ENCODE measurements at regions not wholly inside any gene's neighbourhood (a gene's known extent, or its start where the extent isn't known, plus 50 kb on each side); places are given as distances from the start of the nearest gene placed in this dataset.
"Not testable (repeated sequence)": the region's sequence is repeated elsewhere in the genome, so short reads cannot be mapped to it uniquely, and the experiment has no call there.

GRCh38 chr6:76633259-76633658, 560.8 kb upstream of the IMPG1 start:
- no peak for DNase-seq

- no peak for DNase-seq
Measured at GRCh38 chr6:76631622-76632021, 559.2 kb upstream of the IMPG1 start.

- no peak for DNase-seq
Measured at GRCh38 chr6:76615395-76615794, 542.9 kb upstream of the IMPG1 start.

GRCh38 chr6:76612954-76613353, 540.5 kb upstream of the IMPG1 start:
- DNase-seq: peak; percentile 51

- no peak for DNase-seq
Measured at GRCh38 chr6:76609160-76609559, 536.7 kb upstream of the IMPG1 start.

- DNase-seq: no peak
Measured at GRCh38 chr6:76594109-76594508, 521.6 kb upstream of the IMPG1 start.

GRCh38 chr6:76593668-76594067, 521.2 kb upstream of the IMPG1 start:
- no peak for DNase-seq

- no peak for DNase-seq
Measured at GRCh38 chr6:76592566-76592965, 520.1 kb upstream of the IMPG1 start.

GRCh38 chr6:76587271-76587670, 514.8 kb upstream of the IMPG1 start:
- no peak for DNase-seq

GRCh38 chr6:76584121-76584520, 511.7 kb upstream of the IMPG1 start:
- DNase-seq: no peak

GRCh38 chr6:76578746-76579145, 506.3 kb upstream of the IMPG1 start:
- no peak for DNase-seq

- no peak for DNase-seq
Measured at GRCh38 chr6:76574746-76575145, 502.3 kb upstream of the IMPG1 start.

- DNase-seq: no peak
Measured at GRCh38 chr6:76565932-76566331, 493.5 kb upstream of the IMPG1 start.

- not testable (repeated sequence) for DNase-seq
Measured at GRCh38 chr6:76562371-76562770, 489.9 kb upstream of the IMPG1 start.

GRCh38 chr6:76560851-76561755, 488.6 kb upstream of the IMPG1 start:
- not testable (repeated sequence) for DNase-seq

GRCh38 chr6:76553256-76553655, 480.8 kb upstream of the IMPG1 start:
- DNase-seq: no peak

GRCh38 chr6:76552268-76552667, 479.8 kb upstream of the IMPG1 start:
- DNase-seq: no peak

GRCh38 chr6:76533661-76534060, 461.2 kb upstream of the IMPG1 start:
- DNase-seq: no peak

- DNase-seq: no peak
Measured at GRCh38 chr6:76532647-76533046, 460.2 kb upstream of the IMPG1 start.

- DNase-seq: no peak
Measured at GRCh38 chr6:76518443-76518842, 446.0 kb upstream of the IMPG1 start.

- DNase-seq: no peak
Measured at GRCh38 chr6:76516924-76517323, 444.5 kb upstream of the IMPG1 start.

GRCh38 chr6:76510489-76510888, 438.0 kb upstream of the IMPG1 start:
- peak; percentile 3 for DNase-seq

- no peak for DNase-seq
Measured at GRCh38 chr6:76509397-76509796, 436.9 kb upstream of the IMPG1 start.

GRCh38 chr6:76506808-76507207, 434.3 kb upstream of the IMPG1 start:
- no peak for DNase-seq

GRCh38 chr6:76495909-76496308, 423.4 kb upstream of the IMPG1 start:
- DNase-seq: no peak

Measured in NCI-H748 treated with DMSO at 0.1 percent for 48 hours (cell line).